ENCODE measurements at regions not wholly inside any gene's neighbourhood (a gene's known extent, or its start where the extent isn't known, plus 50 kb on each side); places are given as distances from the start of the nearest gene placed in this dataset.

GRCh38 chr15:70505936-70506912 is 257.1 kb downstream of the UACA start:
- no peak for DNase-seq (ENCODE audit: low read depth in 2 of 2)

- DNase-seq (ENCODE audit: low read depth in 2 of 2): peak in 1 of 2 experiments; percentile 45
Measured at GRCh38 chr15:70505411-70505919, 257.9 kb downstream of the UACA start.

DNA sequence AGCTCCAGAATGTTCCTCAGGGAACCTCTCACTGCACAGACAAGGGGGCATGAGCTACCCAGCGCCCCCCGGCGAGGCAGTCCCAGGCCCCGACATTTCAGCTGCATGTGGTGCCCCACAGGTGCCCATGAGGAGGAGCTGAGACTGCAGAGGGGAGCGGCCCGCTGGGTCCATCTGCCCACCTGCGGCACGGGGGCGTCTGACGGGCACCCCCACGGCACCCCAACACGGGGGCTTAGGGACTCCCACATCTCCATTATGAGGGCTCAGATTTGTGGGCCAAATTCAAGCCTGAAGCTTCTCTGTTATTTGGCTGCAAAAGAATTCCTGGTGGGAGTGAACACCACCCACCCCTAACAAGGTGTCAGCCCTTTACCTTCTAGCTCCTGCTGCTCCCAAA is 258.4 kb downstream of the UACA start:
- no peak for DNase-seq (ENCODE audit: low read depth in 2 of 2)

- peak in 1 of 2 experiments; percentile 42 for DNase-seq (ENCODE audit: low read depth in 2 of 2)
Measured at GRCh38 chr15:70504299-70504951, 258.9 kb downstream of the UACA start.

- no peak for DNase-seq (ENCODE audit: low read depth in 2 of 2)
Measured at GRCh38 chr15:70503798-70504298, 259.5 kb downstream of the UACA start.

DNA sequence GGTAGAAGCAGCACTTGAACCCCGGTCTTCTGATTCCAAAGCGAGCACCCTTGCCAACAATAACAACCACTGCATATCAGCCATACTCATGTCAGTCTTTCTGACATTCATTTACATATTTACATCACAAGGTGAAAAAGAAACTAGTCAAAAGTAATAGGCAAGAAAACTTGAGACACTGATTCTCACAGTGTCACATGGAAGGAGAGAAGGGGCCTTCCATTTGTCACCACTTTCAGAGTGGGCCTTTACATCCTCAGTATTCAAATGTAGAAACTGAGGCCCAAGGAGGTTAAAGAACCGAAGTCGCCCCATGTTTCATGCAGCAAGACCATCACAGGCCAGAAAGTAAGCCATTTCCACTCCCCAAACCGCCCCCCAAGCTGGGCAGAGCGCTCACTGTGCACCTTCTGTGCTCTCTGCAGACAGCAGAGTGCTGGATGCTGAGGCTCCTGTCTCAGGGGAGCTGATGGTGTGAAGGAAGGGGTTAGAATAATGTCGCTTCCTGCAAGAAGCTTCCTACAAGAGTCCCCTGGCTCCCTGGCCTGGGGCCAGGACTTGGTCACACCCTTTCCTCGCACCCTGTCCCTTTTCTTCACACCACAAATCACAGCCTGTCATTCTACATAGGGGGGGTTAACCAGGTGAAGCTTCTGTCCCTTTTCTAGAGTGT is 260.1 kb downstream of the UACA start:
- DNase-seq (ENCODE audit: low read depth in 2 of 2): no peak

DNA sequence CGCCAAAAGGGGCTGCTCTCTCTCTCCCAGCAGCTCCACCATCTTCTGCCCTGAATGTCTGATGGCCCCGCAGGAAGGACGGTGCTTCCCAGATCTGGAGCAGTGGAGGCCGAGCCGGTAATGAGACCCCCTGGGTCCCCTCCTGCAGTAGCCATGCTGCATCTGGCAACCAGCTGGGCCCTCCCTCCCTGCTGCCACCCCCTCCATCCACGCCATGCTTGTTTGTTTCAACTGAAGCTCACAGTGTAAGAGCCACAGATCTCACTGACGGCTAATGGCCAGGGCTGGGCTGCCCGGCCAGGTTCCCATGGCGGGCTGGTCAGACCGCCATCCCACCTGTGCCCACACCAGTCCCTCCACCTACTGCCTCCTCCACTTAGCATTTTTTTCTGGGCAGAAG is 260.8 kb downstream of the UACA start:
- DNase-seq (ENCODE audit: low read depth in 2 of 2): no peak

DNA sequence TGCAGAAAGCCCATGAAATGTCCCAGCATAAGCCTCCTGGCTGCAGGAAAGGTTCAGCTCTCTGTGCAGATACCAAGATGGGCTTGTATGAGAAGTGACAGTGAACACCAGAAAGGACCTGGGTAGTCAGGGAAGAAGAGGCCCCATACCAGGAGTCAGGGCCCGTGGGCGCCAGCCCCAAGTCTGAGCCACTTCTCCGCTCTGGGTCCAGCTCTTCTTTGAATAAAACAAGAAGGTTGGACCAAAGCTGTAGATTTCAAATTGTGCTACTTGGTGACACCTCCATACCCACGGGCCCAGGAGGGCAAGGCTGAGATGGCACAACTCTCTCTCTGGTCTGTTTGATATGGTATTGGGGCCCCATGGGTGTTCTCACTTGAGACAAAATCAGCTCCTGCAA is 261.5 kb downstream of the UACA start:
- no peak for DNase-seq (ENCODE audit: low read depth in 2 of 2)

DNA sequence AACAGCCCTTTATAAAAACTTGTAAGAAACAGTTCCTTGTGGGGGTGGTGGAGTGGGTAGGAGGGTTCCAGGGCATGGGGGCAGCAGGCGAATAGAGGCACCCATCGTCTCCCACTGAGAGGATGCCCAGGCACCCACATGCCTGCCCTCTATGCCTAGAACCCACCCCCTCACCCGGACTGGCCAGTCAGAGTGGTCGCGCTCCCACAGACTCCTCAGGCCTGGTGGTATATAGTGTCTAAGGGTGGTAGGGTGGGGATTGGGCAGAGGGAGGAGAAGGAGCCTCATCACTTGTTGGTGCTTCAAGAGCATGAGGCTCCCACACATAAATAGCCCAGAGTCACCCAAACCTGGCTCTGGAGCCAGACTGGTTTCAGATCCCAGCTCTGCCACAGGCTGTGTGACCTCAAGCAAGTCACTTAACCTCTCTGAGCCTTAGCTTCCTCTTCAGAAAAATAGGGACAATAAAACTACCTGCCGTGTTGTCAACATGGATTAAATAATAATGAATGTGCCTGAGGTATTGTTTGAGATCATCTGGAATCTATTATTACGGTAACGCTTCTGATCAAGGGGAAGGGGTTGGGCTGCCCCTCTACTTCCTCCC is 262.1 kb downstream of the UACA start:
- no peak for DNase-seq (ENCODE audit: low read depth in 2 of 2)

DNA sequence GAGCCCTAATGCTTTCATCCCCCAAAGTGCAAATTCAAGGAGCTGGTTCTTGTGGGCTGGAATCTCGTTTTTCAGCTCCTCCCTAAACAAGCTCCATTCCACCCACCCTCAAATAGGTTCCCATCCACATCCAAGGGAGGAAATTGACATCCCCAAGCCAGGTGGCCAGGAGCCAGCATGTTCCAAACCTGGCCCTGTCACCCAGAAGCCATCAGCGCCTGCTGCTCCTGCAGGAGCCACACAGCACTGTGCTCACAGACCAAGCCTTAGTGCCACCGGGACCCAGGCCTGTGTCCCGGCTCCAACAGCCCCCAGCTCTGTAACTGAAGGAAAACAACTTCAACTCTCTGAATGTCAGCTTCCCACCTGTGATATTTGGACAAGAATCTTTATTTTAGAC is 263.6 kb downstream of the UACA start:
- DNase-seq (ENCODE audit: low read depth in 2 of 2): no peak

DNA sequence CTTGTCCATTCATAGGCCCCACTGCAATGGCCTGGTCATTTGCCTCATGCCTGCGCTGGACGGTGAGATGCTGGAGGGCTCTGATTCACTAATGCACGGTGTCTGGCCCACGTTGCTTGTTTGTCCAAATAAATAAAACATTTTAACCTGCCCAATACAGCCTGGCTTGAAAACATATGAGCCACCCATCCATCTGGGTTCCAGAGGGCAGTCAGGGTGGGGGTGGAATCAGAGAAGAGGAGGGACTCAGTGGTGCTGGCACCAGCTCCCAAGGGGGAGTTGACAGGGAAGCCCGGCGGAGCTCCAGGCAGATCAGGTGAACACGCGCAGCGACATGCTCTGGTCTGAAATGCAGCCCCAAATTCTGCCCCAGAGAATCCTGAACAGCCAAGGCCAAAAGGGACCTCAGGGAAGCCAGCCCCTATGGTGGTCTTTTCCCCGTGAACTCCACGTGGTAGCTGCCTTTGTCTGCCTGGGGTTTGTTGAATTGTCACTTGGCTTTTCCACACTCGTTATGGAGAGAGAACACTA is 265.2 kb downstream of the UACA start:
- DNase-seq (ENCODE audit: low read depth in 2 of 2): no peak

DNA sequence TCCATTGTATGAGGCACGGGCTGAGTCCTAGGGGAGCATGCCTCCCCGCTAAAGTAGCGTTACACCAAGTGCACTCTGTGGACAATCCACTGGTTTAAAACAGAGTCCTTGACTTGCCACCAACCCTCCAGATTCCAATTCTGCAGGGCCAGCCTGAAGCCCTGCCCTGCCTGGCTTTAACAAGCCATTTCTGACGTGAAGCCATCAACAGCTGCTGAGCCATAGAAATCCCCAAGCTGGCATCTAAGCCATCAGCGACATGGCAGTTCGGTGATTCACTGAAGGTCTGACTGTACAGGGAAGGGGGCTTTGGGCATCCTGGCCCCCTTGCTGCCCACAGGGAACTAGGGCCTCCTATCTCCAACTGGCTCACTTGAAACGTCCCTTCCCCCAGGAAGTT is 265.7 kb downstream of the UACA start:
- no peak for DNase-seq (ENCODE audit: low read depth in 2 of 2)

DNA sequence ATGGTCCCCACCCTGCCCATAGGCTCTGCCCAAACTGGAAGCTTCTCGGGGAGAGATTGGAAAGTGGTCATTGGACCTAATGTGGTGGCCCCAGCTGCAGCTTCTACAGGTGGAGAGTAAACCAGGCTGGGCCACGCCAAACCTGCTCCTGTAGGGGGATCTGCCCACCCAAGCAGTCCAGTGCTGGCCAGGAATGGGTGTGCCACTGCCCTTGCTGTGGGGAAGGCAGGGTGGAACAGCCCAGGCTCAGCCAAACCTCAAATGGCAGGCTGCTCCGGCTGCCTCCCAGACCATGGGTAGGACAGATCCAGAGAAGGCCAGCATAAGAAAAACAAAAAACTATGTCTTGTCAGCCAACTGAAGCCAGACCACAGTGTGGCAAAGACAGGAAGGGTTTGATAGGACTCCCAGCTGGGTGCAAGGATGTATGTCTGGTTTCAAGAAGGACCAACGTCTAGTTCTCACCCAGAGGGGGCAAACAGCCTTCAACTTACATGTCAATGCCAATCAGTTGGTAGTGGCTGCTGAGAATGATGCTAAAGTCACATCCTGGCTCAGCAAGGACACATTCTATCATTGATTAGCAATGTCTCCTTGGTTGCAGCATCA is 267.3 kb downstream of the UACA start:
- DNase-seq (ENCODE audit: low read depth in 2 of 2): no peak

GRCh38 chr15:70494852-70495571 is 268.3 kb downstream of the UACA start:
- peak; percentile 79 to 84 for DNase-seq (ENCODE audit: low read depth in 2 of 2)

GRCh38 chr15:70494517-70494851 is 268.9 kb downstream of the UACA start:
- no peak for DNase-seq (ENCODE audit: low read depth in 2 of 2)

DNA sequence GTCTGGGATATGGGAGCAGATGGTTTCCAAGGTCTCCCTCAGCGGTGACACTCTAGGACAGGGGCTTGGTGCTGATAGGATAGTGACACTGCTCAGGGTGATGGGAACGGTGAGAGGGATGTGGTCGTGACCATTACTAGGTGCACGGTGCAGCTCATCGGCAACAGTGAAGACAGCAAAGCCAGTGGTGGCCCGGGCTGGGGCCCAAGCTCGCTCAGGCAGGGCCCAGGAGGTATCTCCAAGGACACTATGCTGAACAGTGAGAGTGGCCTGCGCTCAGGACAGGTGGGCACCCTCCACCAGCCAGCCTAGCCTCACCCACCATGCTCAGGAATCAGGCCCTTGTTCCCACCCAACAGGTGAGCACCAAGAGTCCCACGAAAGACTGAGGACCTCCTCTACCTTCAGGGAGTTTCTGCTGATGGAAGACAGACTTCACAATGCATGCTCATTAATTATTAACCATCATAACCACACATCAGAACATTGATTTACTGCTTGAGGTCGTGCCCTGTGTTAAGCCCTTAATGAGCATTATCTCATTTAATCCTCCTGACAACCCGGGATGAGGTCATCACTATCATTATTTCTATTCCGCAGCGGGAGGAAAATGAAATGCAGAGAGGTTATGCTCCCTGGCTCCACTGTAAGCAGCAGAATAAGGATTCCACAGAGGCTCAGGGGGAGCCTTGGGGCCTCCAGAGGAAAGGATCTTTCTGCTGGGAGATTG is 269.4 kb downstream of the UACA start:
- no peak for DNase-seq (ENCODE audit: low read depth in 2 of 2)

- DNase-seq (ENCODE audit: low read depth in 2 of 2): no peak
Measured at GRCh38 chr15:70493376-70493775, 270.0 kb downstream of the UACA start.

DNA sequence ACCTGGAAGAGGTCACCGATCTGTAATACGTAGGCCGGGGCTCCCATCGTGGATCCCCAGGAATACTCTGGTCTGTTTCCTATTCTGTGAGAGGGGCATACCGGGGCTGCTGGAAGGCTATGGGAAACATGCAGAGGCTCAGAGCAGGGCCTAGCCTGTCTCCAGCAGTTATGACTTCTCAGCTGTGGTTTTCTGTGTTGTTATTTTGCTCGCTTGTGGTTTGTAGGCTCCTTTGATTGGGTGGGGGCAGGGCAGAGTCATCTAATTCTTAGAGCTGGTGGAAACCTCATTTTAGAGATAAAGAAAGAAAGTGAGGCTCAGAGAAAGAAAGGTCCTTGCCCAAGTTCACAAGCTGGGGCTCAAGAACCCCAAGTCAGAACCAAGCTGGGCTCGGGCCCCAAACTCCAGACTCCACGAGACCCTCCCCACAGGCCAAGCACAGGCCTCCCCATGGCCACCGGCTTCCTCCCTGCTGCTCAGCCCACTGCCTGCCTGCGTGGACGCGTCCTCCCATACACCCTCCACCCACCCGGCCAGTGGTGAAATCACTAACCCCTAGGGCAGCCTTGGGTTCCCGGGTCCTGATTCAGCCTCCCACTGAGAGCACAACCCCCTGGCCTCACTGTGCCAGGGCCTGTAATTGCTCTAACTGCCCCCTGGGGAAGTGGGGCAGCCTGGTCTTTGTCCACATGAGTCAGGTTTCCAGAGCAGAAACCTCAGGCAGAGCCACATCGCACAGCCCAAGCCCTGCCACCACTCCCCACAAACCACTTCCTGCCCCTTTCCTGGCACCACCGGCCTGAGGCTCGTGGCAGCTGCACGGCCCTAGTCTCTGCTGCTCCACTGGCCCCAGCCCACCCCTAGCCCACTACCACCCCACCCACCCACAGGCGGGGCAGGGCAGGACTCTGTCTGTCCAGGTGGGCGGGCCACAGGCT is 270.8 kb downstream of the UACA start:
- DNase-seq (ENCODE audit: low read depth in 2 of 2): peak; percentile 63 to 67

DNA sequence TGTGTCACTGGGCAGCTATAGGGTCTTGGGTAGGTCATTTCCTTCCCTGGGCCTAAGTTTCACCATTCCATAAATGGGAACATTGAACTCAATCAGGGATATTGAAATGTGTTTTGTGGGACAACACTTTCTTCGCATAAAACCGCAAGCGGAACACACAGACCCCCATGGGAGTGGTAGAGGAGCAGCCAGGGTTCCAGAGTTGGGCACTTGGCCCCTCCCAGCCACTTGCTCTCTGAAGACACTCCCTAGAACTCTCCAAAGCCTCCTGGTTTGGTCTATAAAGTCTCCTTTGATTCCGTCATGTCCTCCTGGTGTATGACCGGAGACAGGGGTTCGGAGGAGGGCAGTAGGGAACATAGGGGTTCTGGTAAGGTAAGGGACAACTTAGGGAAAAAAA is 271.7 kb downstream of the UACA start:
- no peak for DNase-seq (ENCODE audit: low read depth in 2 of 2)
